GM18951 (cell line): ENCODE measurements at regions not wholly inside any gene's neighbourhood (a gene's known extent, or its start where the extent isn't known, plus 50 kb on each side); places are given as distances from the start of the nearest gene placed in this dataset.

Source experiments
- POLR2A ChIP-seq: IDR thresholded peaks from 4 replicates; pipeline ENCODE4 v1.6.1; 2011; ENCODE audit warnings: mild to moderate bottlenecking; ENCODE audit not compliant: insufficient read length, insufficient read depth; ENCODE audit errors: extremely low read depth
- in situ Hi-C: fragments of 300-500 bp; cut with MboI; formaldehyde crosslinking; loops from one replicate; pipeline ENCODE4 v1.12.0; 2022; ENCODE audit warnings: low sequenced_read_pairs, mixed read lengths, inconsistent platforms; ENCODE audit not compliant: unreplicated experiment

DNA sequence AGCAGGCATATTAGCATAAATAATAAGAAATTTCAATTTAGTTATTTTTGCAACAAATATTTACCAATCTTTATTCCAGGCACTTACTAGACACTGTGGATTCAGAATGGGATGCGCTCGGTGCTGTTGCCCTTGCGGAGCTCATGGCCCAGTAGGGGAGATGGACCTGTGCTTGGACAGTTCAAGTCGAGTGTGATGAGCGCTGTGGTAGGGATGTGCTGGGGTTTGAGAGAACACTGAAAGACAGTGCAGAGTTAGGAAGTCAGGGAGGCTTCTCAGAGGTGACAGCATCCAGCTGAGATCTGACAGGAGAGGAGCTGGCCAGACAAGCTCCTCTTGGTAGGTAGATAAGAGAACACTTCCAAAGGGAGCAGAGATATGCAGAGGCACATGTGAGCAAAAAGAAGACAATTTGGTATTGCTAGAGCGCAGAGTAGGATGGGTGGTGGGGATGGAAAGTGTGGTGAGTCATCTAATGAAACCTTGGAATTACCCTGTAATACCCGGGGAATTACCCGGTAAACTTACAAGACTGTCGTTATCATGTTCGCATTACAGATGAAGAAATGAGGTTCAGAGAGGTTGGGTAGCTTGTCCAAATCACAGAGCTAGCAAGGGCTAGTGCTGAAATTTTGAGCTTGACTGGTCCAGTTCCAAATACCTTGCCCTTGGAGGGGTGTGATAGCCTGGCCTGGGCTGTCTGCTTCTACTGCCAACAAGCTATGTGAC is 298.1 kb upstream of the N4BP1 start:
- in situ Hi-C loops, result no loop called here
- TF ChIP-seq POLR2A, result no peak

DNA sequence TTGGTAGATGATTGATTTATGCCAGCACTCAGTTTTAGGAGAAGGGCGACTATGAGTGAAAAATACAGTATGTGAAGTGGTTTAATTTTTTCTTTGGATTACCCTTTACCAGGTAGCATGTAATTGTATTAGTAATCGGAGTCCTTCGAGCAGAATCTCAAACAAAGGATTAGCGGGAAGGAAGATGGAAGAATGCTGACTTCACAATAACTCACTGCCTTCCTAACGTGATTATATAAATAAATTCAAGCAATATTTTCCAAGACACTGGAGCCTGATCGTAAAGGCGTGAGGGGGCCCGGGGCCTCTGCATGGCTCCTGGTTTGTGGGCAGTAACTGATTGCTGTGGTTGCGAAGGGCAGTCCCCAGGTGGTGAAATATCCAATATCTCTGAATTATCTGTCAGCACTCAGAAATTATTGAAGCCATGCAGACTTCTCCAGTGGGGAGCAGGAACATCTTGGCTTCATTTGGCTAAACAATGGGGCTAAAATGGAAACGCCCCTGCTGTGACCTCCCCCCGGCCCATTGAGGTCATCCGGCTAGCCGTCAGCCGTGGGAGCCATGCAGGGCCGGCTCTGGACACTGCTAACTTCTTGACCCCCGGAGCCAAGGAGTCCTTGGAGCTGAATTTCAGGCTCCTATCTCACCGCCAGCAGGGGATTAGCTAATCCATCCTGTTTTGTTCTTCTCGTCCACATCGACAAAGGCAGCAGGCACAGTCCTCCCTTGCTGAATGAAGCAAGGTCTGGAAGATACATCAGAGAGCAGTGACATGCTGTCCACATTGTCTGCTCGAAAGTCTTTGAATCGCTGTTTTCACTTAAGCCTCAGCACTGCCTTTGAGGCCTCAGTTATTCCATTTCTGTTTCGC is 295.9 kb upstream of the N4BP1 start:
- in situ Hi-C loops, result no loop called here
- TF ChIP-seq POLR2A, result no peak

DNA sequence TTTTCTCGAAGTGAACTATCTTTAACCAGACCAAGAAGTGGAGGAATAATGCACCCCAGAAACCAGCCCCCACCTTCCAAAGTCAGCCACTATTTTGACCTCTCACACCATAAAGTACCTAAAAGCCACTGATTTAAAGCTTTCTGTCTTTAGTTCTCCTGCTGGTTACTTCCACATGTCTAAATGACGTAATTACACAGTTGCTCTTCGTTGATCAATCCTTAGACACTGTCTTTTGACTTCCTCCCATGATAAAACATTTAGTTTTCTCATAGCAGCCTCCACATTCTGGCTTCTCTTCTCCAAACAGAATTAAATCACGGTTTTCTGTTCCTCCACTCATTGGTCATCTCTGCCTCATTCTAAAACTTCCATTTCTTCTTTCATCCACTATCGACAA is 294.4 kb upstream of the N4BP1 start:
- TF ChIP-seq POLR2A, result no peak
- in situ Hi-C loops, result no loop called here

DNA sequence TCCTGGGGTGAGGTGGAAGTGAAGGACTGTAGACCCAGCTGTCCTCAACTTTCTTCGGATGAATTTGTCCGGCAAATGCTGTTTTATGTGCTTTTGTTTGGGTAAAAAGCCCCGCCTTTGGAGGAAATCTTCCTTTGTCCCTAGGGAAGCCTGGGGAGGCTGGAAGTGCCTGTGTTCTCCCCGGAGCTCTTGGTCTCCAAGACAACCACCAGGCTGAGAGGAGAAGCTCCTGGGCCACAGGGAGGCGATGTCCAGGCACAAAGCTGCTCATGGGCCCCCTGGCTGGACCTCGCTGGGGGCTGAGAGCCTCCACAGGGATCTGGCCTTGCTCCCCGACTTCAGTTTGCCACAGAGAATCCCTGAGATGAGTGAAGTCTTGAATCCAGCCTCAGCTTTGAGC is 293.1 kb upstream of the N4BP1 start:
- no peak for TF ChIP-seq POLR2A
- in situ Hi-C loops, result no loop called here

DNA sequence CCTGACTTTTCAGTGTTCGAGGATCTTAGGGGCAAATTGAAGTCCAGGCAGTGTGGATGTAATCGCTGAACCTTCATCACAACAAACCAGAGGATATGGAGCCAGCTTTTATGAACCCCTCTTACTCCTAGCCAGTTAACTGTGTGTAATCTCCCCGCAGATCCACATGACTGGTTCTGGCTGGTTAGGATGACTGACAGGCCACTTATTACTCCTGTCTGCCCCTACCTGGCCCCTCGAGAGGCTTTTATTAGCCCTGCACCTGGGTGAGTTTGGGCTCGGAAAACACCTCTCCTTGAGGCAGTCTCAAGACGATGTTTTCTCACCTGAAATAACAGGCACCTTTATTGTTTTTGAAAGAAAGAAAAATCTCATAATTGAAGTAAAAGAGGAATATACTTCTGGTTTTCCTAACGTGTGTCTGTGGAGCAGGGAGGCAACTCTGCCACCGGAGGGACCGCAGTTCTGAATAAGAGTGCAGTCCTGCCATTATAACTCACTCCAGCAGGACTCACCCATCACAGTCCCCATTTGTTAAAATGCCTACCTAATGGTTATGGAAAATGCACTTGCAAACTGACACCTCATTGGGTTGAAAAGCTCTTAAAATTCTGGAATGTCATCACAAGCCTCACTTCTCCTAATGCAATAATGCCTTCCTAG is 291.9 kb upstream of the N4BP1 start:
- in situ Hi-C loops, result no loop called here
- TF ChIP-seq POLR2A, result no peak

DNA sequence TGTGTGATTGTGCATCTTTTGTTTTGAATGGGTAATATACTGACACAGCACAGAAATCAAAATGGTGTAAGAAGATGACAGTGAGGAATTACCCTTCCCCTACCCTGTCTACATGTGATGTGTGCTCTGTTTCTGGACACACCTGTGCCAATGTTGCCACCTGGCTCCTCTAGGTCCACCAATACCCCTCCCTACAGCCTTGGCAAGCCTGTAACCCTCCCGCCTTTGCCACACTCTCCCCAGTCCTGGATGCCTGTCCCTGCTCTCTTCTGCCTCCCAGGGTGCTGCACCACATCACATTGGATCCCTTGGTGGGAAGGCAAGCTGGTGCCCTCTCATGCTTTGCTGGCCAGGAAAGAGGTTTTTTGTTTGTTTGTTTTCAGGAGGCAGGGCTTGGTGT is 289.5 kb upstream of the N4BP1 start:
- in situ Hi-C loops, result no loop called here

DNA sequence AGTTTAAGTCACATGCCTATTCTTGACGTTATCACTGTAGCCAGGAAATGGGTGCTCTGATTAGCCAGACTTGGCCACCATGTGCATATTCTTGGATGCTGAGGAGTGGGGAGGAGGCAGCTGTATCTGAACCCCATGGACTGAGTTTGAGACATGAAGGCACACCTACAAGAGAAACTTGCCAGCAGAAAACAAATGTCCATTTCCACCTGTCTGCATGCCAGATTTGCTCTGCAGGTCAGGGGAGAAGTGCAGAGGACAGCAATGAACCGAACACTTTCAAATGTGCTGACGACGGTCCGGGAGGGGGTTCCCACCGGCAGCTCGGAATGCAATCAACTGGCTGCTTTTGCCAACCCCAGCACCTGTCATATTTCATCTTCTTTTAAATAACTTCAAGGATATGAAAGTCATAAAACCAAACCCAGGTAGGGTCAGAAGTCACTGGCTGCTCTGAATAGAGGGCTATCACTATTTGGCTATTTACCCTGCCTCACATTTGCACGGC is 287.8 kb upstream of the N4BP1 start:
- TF ChIP-seq POLR2A, result no peak
- in situ Hi-C loops, result no loop called here

More for the DNA sequence above, 289.5 kb upstream of the N4BP1 start:
- TF ChIP-seq POLR2A, result no peak

GRCh38 chr16:48895142-48895541 is 285.2 kb upstream of the N4BP1 start:
- in situ Hi-C loops, result no loop called here

GRCh38 chr16:48892893-48893292 is 282.9 kb upstream of the N4BP1 start:
- in situ Hi-C loops, result no loop called here
- TF ChIP-seq POLR2A, result no peak

More at GRCh38 chr16:48895142-48895541, 285.2 kb upstream of the N4BP1 start:
- no peak for TF ChIP-seq POLR2A

- in situ Hi-C loops, result no loop called here
- no peak for TF ChIP-seq POLR2A
Observed at GRCh38 chr16:48887646-48888210, 277.7 kb upstream of the N4BP1 start.

- TF ChIP-seq POLR2A, result no peak
- in situ Hi-C loops, result no loop called here
Observed at GRCh38 chr16:48885471-48885870, 275.5 kb upstream of the N4BP1 start.

DNA sequence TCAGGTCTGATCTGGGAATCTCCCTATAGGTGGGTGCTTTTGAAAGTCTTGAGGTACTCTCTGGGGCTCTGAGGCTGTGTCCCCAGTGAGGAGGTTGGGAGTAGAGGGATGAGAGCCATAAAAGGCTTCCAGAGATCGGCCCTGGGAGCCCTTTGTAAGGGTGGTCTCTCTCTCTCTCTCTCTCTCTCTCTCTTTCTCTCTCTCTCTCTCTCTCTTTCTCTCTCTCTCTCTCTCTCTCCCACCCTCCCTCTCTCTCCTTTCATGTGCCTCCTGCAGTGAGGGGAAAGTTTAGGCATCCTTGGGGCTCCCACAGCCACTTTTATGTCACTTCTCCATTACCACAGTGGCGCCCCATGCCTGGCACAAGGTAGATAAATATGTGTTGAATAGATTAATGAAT is 271.3 kb upstream of the N4BP1 start:
- in situ Hi-C loops, result no loop called here
- TF ChIP-seq POLR2A, result no peak
